Ovary (tissue), 3 donors: ENCODE measurements at regions not wholly inside any gene's neighbourhood (a gene's known extent, or its start where the extent isn't known, plus 50 kb on each side); places are given as distances from the start of the nearest gene placed in this dataset.

Experiments
- POLR2A ChIP-seq: fragments of 450-650 bp; IDR thresholded peaks from one replicate; pipeline ENCODE4 v1.6.1; 2017; ENCODE audit warnings: antibody characterized with exemption, mild to moderate bottlenecking, moderate library complexity
- TF ChIP-seq, protein P1 (sequence below), 3 donors: fragments of 450-650 bp in 2 of 3; fragments of 200-600 bp in 1 of 3; IDR thresholded peaks; one replicate each; pipeline versions ENCODE4 v1.5.1 to v1.8.0; 2016 to 2022; ENCODE audit warnings: antibody characterized with exemption in 3 of 3, mild to moderate bottlenecking in 1 of 3
- donor health status: DM: no; HTN: no; CAD: no.

DNA sequence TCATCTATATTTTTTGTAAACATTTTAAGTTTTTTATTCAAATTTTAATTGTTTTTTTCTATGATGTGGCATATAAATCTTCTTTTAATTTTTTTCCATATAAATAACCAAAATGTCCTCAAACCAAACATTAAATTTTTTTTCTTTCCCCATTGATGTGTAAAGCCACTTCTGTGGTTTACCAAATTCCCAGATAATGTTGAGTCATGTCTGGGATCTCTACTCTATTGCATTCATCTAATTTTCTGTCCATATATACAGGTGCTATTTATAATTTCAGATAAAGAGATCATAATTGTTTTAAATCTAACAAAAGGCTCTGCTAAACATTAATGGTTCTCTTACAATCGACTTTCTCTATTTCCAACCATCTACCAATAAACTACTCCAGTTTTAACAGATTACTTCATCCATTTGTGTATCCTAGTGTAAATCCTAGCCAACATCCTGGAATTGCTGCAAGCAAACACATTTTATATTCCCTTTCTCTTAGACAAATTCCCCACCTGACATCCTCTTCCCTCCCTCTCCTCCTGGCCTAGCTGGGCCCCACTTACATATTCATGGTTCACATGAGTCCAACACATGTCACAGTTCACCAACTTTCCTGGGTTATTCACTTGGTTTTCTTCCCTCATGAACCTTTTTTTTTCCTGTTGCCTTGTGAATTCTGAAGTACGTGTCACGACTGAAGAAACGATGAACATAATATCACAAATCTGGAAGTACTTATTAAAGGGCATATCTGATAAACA, 368.0 kb upstream of the AGTR1 start:
- TF ChIP-seq, protein P1, sequence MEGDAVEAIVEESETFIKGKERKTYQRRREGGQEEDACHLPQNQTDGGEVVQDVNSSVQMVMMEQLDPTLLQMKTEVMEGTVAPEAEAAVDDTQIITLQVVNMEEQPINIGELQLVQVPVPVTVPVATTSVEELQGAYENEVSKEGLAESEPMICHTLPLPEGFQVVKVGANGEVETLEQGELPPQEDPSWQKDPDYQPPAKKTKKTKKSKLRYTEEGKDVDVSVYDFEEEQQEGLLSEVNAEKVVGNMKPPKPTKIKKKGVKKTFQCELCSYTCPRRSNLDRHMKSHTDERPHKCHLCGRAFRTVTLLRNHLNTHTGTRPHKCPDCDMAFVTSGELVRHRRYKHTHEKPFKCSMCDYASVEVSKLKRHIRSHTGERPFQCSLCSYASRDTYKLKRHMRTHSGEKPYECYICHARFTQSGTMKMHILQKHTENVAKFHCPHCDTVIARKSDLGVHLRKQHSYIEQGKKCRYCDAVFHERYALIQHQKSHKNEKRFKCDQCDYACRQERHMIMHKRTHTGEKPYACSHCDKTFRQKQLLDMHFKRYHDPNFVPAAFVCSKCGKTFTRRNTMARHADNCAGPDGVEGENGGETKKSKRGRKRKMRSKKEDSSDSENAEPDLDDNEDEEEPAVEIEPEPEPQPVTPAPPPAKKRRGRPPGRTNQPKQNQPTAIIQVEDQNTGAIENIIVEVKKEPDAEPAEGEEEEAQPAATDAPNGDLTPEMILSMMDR (IDR thresholded peaks at IDR 0.05): no peak
- no peak for TF ChIP-seq POLR2A
